ENCODE measurements at regions not wholly inside any gene's neighbourhood (a gene's known extent, or its start where the extent isn't known, plus 50 kb on each side); places are given as distances from the start of the nearest gene placed in this dataset.
A peak's percentile ranks its signal among the peaks of the same experiment; 100 is the strongest.
"Not testable (repeated sequence)": the region's sequence is repeated elsewhere in the genome, so short reads cannot be mapped to it uniquely, and the experiment has no call there.

DNA sequence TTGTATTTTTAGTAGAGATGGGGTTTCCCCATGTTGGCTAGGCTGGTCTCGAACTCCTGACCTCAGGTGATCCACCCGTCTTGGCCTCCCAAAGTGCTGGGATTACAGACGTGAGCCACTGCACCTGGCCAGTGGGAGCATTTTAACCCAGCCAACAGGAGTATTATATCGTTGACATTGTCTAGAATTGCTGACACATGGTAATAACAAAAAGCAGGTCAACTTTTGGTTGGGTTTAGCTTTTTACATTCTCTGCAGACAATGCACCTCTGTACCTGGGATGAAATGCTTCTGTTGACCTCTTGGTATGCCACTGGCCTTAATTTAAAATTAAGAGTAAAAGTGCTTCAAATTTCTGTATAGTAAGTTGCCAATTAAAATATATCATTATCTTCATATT, 245.6 kb downstream of the TTC6 start:
- not testable (repeated sequence) for DNase-seq

- DNase-seq = no peak
Observed at GRCh38 chr14:37842106-37842505, 246.7 kb downstream of the TTC6 start.

GRCh38 chr14:37843954-37844607, 248.7 kb downstream of the TTC6 start:
- no peak for DNase-seq

DNA sequence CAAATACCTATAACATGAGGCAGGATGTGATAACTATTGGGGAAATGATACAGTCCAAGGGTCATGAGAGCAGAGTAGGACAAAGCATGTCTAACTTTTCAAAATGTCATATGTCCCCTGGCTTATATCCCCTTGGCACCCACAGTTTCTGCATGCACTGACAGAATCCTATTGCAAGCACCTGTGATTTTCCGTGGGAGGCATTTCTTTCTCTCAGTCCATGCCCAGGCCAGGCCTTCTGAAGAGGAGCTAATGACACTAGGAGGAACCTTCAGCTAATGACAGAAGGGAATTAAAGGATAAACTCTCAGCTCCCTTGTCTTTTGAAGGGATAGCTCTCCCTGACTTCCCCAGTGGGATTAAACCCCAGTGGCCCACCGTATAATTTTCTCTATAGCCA, 249.2 kb downstream of the TTC6 start:
- no peak for DNase-seq

DNA sequence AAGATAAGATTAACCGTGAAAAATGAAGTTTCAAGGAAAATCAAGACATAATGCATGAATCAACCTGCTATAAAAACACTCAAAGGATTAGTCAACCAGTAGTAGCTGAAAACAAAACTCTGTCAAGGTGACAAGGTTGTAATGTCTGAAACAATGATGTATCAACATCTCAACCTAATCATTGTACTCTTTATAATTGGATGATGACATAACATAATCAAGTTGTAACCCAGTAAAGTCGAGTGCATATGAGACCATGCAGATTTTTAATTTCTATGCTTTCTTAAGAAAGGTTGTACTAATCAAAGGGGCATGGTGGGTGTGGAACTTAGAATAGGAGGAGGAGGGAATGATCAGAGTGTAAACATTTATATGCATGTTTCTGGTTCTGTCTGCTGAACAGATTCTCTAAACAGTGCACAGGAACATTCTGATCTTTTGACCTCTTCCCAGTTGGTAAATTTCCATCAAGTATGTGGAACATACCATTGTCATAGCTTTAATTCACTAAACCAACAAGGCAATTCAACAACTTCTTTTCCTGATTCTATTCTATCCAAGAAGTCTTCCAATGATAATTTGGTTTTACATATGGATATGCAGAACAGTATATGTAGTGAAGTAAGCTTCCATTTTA, 253.7 kb downstream of the TTC6 start:
- no peak for DNase-seq

DNA sequence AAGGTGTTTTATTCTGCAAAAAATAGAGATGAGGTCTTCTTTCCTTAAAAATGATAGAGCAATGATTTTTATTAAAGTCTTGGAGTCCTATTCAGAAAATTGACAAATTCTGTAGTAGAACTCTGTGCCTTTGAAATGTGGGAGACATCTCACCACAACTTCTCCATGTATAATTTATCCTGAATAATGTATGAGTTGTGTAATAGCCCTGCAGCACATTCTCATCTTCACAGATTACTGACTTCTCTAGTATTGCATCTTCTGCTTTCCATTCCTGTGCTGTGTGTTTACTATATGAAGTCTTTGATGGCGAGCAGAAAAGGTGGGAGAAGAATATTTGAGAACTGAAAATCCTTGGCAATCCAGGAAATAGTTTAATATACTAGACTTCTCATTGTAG, 255.6 kb downstream of the TTC6 start:
- no peak for DNase-seq

DNA sequence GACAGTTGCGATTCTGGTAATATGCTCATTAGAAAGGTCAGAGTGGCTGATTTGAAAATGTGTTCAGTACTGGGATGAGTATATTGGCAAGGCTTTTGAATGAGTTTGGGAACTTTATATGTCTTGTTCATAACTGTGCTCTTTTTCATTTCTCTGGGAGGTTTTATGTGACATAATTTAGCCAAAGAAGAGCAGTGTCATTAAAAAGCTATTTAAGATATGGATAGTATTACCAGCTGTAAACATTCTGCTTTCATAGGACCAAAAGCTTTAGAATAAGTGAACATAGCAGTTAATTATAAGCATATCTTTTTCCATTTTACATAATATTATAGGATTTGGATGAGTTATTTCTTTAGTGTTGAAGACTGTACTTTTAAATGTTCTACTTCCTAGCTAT, 260.4 kb downstream of the TTC6 start:
- no peak for DNase-seq

- DNase-seq = no peak
Observed at GRCh38 chr14:37857774-37858266, 262.4 kb downstream of the TTC6 start.

DNA sequence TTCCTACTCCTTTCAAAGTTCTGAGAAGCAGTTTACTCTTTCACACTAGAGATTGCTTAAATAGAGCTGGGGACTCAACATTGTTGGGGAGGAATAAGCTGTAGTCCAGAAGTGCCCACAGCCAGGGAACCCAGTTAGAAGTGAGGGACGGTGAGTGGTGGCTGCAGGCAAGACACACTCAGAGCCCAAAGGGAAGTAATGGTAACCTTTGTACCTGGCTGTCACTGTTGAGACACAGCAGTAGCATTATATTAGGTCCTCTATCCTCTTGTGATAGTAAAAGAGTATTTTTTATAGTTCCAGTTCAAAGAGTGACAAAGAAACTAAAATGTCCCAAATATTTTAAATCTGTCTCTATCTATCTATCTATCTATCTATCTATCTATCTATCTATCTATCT, 263.3 kb downstream of the TTC6 start:
- DNase-seq = no peak

- DNase-seq = no peak
Observed at GRCh38 chr14:37859177-37859576, 263.7 kb downstream of the TTC6 start.

- DNase-seq = no peak
Observed at GRCh38 chr14:37862263-37862662, 266.8 kb downstream of the TTC6 start.

DNA sequence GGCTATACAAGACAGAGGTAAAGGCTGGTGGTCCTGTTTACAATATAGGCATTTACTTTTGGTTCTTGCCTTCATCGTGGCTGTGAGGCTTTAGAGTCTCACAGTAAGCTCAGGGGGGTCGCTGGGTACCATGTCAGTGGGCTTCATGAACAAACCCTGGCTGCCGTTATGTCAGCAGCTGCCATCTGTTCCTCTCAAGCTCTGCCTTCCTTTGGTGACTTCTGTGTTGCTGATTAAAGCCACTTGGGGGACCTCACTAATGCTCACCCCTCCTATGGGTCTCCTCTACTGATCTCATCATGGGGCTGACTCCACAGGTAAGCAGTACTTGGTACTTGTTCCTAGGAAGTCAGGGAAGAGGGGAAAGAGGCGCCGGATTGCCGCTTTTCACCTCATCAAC, 268.7 kb downstream of the TTC6 start:
- DNase-seq = no peak

DNA sequence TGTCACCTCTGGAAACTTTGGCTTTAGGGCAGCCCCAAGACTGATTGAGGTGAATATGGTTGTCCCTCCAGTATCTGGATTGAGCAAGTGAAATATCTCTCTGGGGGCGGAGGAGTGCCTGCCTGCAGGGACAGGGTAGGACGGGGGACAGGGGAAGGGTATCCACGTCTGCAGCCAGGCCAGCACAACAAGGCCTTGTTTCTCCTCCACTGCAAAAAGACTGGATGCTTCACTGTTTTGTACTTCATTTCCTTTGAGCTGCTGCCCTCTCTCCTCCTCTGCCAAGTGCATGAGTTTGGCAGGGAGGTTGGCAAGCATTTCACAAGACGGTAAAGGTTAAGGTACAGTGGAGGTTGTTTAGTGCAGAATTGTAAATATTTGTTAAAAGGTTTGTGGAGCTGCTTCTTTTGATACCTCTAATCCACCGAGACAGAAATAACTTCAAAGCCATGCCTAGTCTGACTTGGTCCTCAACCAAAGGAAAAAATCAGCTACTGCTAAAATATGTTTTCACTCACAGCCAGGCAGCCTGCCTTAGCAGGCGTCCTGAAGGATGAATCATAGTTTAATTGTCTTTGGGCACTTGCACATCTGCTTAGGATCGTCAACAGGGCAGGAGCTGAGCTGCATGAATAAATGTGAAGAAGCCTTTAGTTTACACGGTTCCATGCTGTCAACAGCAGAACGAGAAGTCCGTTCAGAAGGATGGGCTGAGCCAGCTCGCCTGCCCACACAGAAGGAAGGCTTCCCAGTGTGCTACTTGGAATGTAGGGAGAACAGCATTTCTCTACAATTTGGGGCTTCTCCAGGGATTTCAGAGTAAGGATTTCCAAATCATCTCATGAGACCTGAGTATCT, 269.7 kb downstream of the TTC6 start:
- DNase-seq = peak in 36 of 58 donors; percentile 4 to 84 (median 36)

DNA sequence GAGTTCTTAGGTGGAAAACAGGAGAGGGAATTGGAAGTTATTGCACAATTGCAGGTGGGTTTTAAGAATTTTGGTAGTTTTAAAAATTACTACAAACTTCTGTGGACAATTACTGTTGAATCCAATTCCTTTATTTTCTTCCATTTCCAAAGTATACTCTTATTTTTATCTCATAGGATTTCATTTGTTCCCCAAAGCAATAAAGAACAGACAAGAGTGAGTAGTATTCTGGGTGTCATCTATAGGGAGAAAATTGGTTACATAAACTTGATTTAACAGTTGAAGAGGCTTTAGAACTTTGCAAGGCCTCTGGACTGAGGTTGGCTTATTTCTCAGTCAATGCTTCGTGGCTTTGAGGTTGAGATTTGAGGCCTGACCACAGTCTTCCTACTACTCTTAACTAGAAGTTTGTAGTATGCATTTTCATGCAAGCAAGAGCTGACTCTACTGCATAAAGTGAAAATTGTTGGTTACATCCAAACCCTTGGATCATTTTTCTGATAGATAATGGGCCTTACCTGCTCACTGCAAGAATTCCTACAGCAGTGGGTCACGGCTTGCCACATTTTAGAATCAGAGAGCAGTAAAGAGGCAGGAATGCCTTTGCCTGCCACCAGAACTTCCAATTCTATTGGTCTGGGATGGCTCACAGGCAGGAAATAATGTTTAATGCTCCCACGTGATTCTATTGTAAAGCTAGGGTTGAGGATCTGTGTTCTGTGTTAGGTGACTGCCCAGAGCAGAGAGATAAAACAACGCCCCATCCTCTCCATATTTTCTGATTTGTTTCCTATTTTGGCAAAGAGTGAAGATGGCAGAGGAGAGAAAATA, 270.5 kb downstream of the TTC6 start:
- no peak for DNase-seq

- DNase-seq = no peak
Observed at GRCh38 chr14:37869633-37870032, 274.2 kb downstream of the TTC6 start.

DNA sequence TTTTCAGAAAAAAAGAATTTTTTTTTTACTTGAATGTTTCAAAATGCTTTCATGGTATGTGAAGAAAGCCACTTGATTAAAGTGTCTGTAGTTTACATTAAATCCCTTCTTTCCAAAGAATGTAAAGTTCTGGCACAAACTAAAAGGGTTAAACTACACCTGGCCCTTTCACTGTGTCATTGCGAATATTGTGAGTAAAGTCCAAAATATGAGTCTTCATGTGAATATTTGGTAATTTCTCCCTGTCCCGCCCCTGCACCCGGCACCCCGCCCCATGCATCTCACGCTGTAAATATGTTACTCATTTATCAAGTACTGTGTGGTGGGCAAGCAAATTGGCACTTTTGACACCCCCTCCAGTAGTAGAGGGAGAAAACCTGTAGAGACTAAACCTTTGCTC, 274.7 kb downstream of the TTC6 start:
- DNase-seq = no peak

GRCh38 chr14:37870632-37871346, 275.4 kb downstream of the TTC6 start:
- DNase-seq = peak in 3 of 58 donors; percentile 2 to 22 (median 3)

GRCh38 chr14:37874065-37874428, 278.6 kb downstream of the TTC6 start:
- not testable (repeated sequence) for DNase-seq

DNA sequence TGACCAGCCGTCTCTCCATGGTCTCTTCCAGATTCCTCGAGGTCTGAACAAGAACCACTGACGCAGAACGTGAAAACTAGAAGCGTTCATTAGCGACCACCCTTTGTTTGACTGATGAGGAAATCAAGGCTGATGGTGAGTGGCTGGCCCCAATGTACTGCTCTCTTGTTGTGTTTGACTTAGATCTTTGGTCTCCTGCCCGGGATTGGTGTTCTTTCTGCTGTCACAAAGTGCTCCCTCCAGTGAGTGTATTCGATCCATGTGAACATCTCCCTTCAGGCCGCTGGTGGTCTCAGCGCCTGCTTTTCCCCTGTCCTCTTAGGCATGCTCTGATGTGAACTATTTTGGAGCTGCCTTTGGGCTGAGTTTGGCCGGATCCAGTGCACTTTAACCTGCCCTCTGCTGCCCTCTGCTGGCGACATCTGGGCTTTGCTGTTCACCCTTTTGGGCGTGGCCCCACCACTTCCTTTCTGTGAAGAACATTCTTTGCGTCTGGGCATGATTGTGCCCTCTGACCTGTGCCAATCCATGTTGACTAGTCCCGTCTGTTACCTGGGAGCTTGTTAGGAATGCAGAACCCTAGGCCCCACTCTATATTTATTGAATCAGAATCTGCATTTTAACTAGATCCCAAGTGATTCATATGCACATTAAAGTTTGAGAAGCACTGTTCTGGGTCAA, 279.1 kb downstream of the TTC6 start:
- peak in 47 of 58 donors; percentile 5 to 72 (median 34) for DNase-seq

- no peak for DNase-seq
Observed at GRCh38 chr14:37888234-37888633, 292.8 kb downstream of the TTC6 start.

Measured in anterior cingulate cortex (tissue), 58 donors.